ENCODE measurements at regions not wholly inside any gene's neighbourhood (a gene's known extent, or its start where the extent isn't known, plus 50 kb on each side); places are given as distances from the start of the nearest gene placed in this dataset.

GRCh38 chr2:198698230-198698629, 759.5 kb downstream of the SATB2 start:
- no peak for TF ChIP-seq TFAP4 (CRISPR knock-in tag; IDR thresholded peaks at IDR 0.05; ENCODE audit: borderline replicate concordance)
- no peak for TF ChIP-seq ELF1 (tag; IDR thresholded peaks at IDR 0.05)
